Peyer's patch (tissue), 4 donors: ENCODE measurements at regions not wholly inside any gene's neighbourhood (a gene's known extent, or its start where the extent isn't known, plus 50 kb on each side); places are given as distances from the start of the nearest gene placed in this dataset.
"Not testable (repeated sequence)": the region's sequence is repeated elsewhere in the genome, so short reads cannot be mapped to it uniquely, and the experiment has no call there.

Source experiments
- DNase-seq, 3 donors: peaks; one replicate each; pipeline ENCODE4 v3.0.0-alpha.2; 2017 to 2019
- H3K27ac ChIP-seq, 4 donors: fragments of 200-600 bp; sonication (generic); one replicate each; pipeline ENCODE4 v1.5.1; 2016 to 2019
- H3K27me3 ChIP-seq, 2 donors: fragments of 200-600 bp; sonication (generic); one replicate each; pipeline ENCODE4 v1.5.1; 2019
- H3K36me3 ChIP-seq, 3 donors: fragments of 200-600 bp; sonication (generic); one replicate each; pipeline ENCODE4 v1.5.1; 2016 to 2019
- H3K4me1 ChIP-seq, 4 donors: fragments of 200-600 bp; sonication (generic); one replicate each; pipeline ENCODE4 v1.5.1; 2016 to 2019
- H3K4me3 ChIP-seq, 4 donors: fragments of 200-600 bp; sonication (generic); 1 replicate in 3 of 4; 2 replicates in 1 of 4; pipeline ENCODE4 v1.5.1; 2016 to 2019; ENCODE audit warnings: mild to moderate bottlenecking in 1 of 4
- H3K9me3 ChIP-seq, 4 donors: fragments of 200-600 bp; sonication (generic); one replicate each; pipeline ENCODE4 v1.5.1; 2016 to 2019; ENCODE audit warnings: mild to moderate bottlenecking in 1 of 4
- CTCF ChIP-seq, 6 experiments: fragments of 450-650 bp in 4 of 6; fragments of 200-600 bp in 2 of 6; sonication (generic) in 1 of 6; IDR thresholded peaks; one replicate each; pipeline ENCODE4 v1.5.1; 2017 to 2019; ENCODE audit warnings: antibody characterized with exemption in 6 of 6, mild to moderate bottlenecking in 3 of 6, moderate library complexity in 1 of 6
- POLR2A ChIP-seq, 2 donors: fragments of 450-650 bp; IDR thresholded peaks; one replicate each; pipeline ENCODE4 v1.5.1; 2017; ENCODE audit warnings: antibody characterized with exemption in 2 of 2, mild to moderate bottlenecking in 2 of 2, moderate library complexity in 2 of 2

- TF ChIP-seq POLR2A (IDR thresholded peaks at IDR 0.05) (no peak), CTCF (IDR thresholded peaks at IDR 0.05) (no peak)
- H3K4me3 ChIP-seq = no peak overlapping the region
- H3K4me1 ChIP-seq = no peaks in the 10 kb centered on the region
- no peaks in the 10 kb centered on the region for H3K36me3 ChIP-seq
- DNase-seq = no peak
- no peaks in the 10 kb centered on the region for H3K27me3 ChIP-seq
- H3K9me3 ChIP-seq = no peaks in the 10 kb centered on the region
- no peak overlapping the region for H3K27ac ChIP-seq
Observed at GRCh38 chr2:234252772-234253171, 202.3 kb downstream of the SPP2 start.

- H3K27me3 ChIP-seq = no peaks in the 10 kb centered on the region
- H3K4me3 ChIP-seq = no peak overlapping the region
- no peaks in the 10 kb centered on the region for H3K9me3 ChIP-seq
- H3K4me1 ChIP-seq = no peaks in the 10 kb centered on the region
- peak overlapping the region in 2 of 4 donors; percentile 36 to 46 for H3K27ac ChIP-seq
- H3K36me3 ChIP-seq = no peaks in the 10 kb centered on the region
- no peak for TF ChIP-seq POLR2A (IDR thresholded peaks at IDR 0.05)
- TF ChIP-seq CTCF (IDR thresholded peaks at IDR 0.05) = no peak
- peak in 1 of 3 donors; percentile 54 for DNase-seq
Observed at GRCh38 chr2:234251326-234252271, 201.1 kb downstream of the SPP2 start.

- no peak for DNase-seq
- H3K9me3 ChIP-seq = no peaks in the 10 kb centered on the region
- no peaks in the 10 kb centered on the region for H3K36me3 ChIP-seq
- no peaks in the 10 kb centered on the region for H3K27me3 ChIP-seq
- H3K4me3 ChIP-seq = no peak overlapping the region
- TF ChIP-seq CTCF (IDR thresholded peaks at IDR 0.05) = no peak
- TF ChIP-seq POLR2A (IDR thresholded peaks at IDR 0.05) = no peak
- peak overlapping the region in 1 of 4 donors; percentile 46 for H3K27ac ChIP-seq
- H3K4me1 ChIP-seq = no peaks in the 10 kb centered on the region
Observed at GRCh38 chr2:234250926-234251325, 200.4 kb downstream of the SPP2 start.

GRCh38 chr2:234249873-234250272, 199.4 kb downstream of the SPP2 start:
- no peak for DNase-seq
- Histone ChIP-seq H3K4me1 (no peaks in the 10 kb centered on the region), H3K36me3 (no peaks in the 10 kb centered on the region), H3K27me3 (no peaks in the 10 kb centered on the region), H3K27ac (no peak overlapping the region), H3K4me3 (no peak overlapping the region), H3K9me3 (no peaks in the 10 kb centered on the region)
- TF ChIP-seq CTCF (IDR thresholded peaks at IDR 0.05) (no peak), POLR2A (IDR thresholded peaks at IDR 0.05) (no peak)

GRCh38 chr2:234249034-234249735, 198.7 kb downstream of the SPP2 start:
- H3K4me3 ChIP-seq = no peak overlapping the region
- no peak for TF ChIP-seq CTCF (IDR thresholded peaks at IDR 0.05)
- TF ChIP-seq POLR2A (IDR thresholded peaks at IDR 0.05) = no peak
- H3K9me3 ChIP-seq = no peaks in the 10 kb centered on the region
- H3K36me3 ChIP-seq = no peaks in the 10 kb centered on the region
- no peak for DNase-seq
- H3K27ac ChIP-seq = no peak overlapping the region
- H3K4me1 ChIP-seq = no peaks in the 10 kb centered on the region
- H3K27me3 ChIP-seq = no peaks in the 10 kb centered on the region

GRCh38 chr2:234248213-234248710, 197.8 kb downstream of the SPP2 start:
- H3K4me1 ChIP-seq, H3K4me3 ChIP-seq, H3K27ac ChIP-seq, H3K27me3 ChIP-seq, H3K9me3 ChIP-seq, H3K36me3 ChIP-seq, DNase-seq: not testable (repeated sequence)
